Sigmoid colon (tissue), 4 donors: ENCODE measurements at regions not wholly inside any gene's neighbourhood (a gene's known extent, or its start where the extent isn't known, plus 50 kb on each side); places are given as distances from the start of the nearest gene placed in this dataset.

ENCODE experiments used
- CTCF ChIP-seq, 4 experiments: fragments of 450-650 bp in 3 of 4; fragments of 200-600 bp in 1 of 4; IDR thresholded peaks; one replicate each; pipeline ENCODE4 v1.5.1; 2016 to 2019; ENCODE audit warnings: antibody characterized with exemption in 4 of 4, mild to moderate bottlenecking in 3 of 4, moderate library complexity in 2 of 4
- EP300 ChIP-seq, 4 donors: sonication (generic); formaldehyde crosslinking; IDR thresholded peaks; one replicate each; pipeline ENCODE4 v1.6.1; 2017; ENCODE audit warnings: antibody characterized with exemption in 4 of 4
- POLR2A ChIP-seq, 2 donors: fragments of 450-650 bp; IDR thresholded peaks; one replicate each; pipeline ENCODE4 v1.6.1; 2016; ENCODE audit warnings: antibody characterized with exemption in 2 of 2, mild to moderate bottlenecking in 2 of 2, moderate library complexity in 2 of 2
- POLR2AphosphoS5 ChIP-seq, 4 donors: sonication (generic); formaldehyde crosslinking; IDR thresholded peaks; one replicate each; pipeline ENCODE4 v1.6.1; 2017; ENCODE audit warnings: antibody characterized with exemption in 4 of 4

DNA sequence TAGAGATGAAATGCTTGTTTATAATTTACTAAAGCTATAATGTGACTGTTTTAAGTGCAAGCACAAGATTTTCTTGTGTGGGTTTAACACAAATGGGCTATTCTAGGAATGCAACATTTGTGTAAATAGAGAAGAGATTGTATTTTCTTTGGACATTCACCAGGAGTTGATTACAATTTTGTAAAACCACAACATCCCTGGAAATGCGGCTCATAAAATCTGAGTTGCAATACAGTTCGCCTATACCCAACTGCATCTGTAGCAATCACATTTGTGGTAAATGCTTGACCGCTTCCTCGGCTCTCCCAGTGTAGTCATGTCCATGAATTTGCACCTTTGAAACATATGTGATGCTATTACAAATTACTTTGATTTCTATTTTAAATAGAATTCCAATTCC is 348.7 kb upstream of the CDH20 start:
- TF ChIP-seq CTCF (IDR thresholded peaks at IDR 0.05), result no peak
- no peak for TF ChIP-seq POLR2A (IDR thresholded peaks at IDR 0.05)
- no peak for TF ChIP-seq EP300 (IDR thresholded peaks at IDR 0.05)
- TF ChIP-seq POLR2AphosphoS5 (IDR thresholded peaks at IDR 0.05), result no peak
